Mesenchymal stem cell (in vitro differentiated cells and primary cell): ENCODE measurements at regions not wholly inside any gene's neighbourhood (a gene's known extent, or its start where the extent isn't known, plus 50 kb on each side); places are given as distances from the start of the nearest gene placed in this dataset.
"Not testable (repeated sequence)": the region's sequence is repeated elsewhere in the genome, so short reads cannot be mapped to it uniquely, and the experiment has no call there.

Source experiments
- DNase-seq: peaks from one replicate; pipeline ENCODE4 v3.0.0-alpha.2; 2013
- H2AFZ ChIP-seq: one replicate; pipeline ENCODE4 v1.6.1; 2013; ENCODE audit warnings: low read depth, mild to moderate bottlenecking, control low read depth, inconsistent platforms, low read length, moderate library complexity
- H2AK5ac ChIP-seq: 2 replicates; pipeline ENCODE4 v1.6.1; 2013; ENCODE audit warnings: low read length, moderate library complexity, mild to moderate bottlenecking, inconsistent platforms; ENCODE audit not compliant: severe bottlenecking
- H2BK120ac ChIP-seq: one replicate; pipeline ENCODE4 v1.6.1; 2013; ENCODE audit warnings: low read depth, mild to moderate bottlenecking, inconsistent platforms, low read length, moderate library complexity
- H2BK12ac ChIP-seq, 2 experiments: one replicate each; pipeline ENCODE4 v1.6.1; 2013; ENCODE audit warnings: inconsistent platforms in 2 of 2, low read length in 2 of 2, mild to moderate bottlenecking in 2 of 2, moderate library complexity in 2 of 2, control low read depth in 1 of 2
- H2BK15ac ChIP-seq: one replicate; pipeline ENCODE4 v1.6.1; 2013; ENCODE audit warnings: mild to moderate bottlenecking, low read depth, inconsistent platforms; ENCODE audit not compliant: poor library complexity, severe bottlenecking
- H2BK5ac ChIP-seq: 2 replicates; pipeline ENCODE4 v1.6.1; 2013; ENCODE audit warnings: low read depth, mild to moderate bottlenecking, low read length, control low read depth, inconsistent platforms; ENCODE audit not compliant: poor library complexity, severe bottlenecking
- H3K14ac ChIP-seq, 2 experiments: one replicate each; pipeline ENCODE4 v1.6.1; 2013; ENCODE audit warnings: inconsistent platforms in 2 of 2, low read length in 2 of 2, control low read depth in 1 of 2, mild to moderate bottlenecking in 1 of 2, moderate library complexity in 1 of 2
- H3K18ac ChIP-seq, 2 experiments: one replicate each; pipeline ENCODE4 v1.6.1; 2013; ENCODE audit warnings: inconsistent platforms in 2 of 2, low read length in 2 of 2, control low read depth in 1 of 2, low read depth in 1 of 2, mild to moderate bottlenecking in 1 of 2
- H3K23ac ChIP-seq, 2 experiments: one replicate each; pipeline ENCODE4 v1.6.1; 2013; ENCODE audit warnings: inconsistent platforms in 2 of 2, low read length in 2 of 2, mild to moderate bottlenecking in 2 of 2, moderate library complexity in 2 of 2, control low read depth in 1 of 2
- H3K27ac ChIP-seq: 2 replicates; pipeline ENCODE4 v1.5.1; 2013; ENCODE audit warnings: mild to moderate bottlenecking, moderate library complexity, low read length, control low read depth, inconsistent platforms; ENCODE audit not compliant: poor library complexity, severe bottlenecking
- H3K27me3 ChIP-seq, 2 experiments: 2 replicates each; pipeline versions ENCODE4 v1.6.1 to v1.7.0; 2013; ENCODE audit warnings: low read length in 2 of 2, mild to moderate bottlenecking in 2 of 2, moderate library complexity in 2 of 2, control low read depth in 1 of 2, inconsistent platforms in 1 of 2; ENCODE audit not compliant: control insufficient read depth in 1 of 2, insufficient read depth in 1 of 2
- H3K36me3 ChIP-seq, 2 experiments: 2 replicates each; pipeline versions ENCODE4 v1.6.1 to v1.7.0; 2013; ENCODE audit warnings: low read length in 2 of 2, control low read depth in 1 of 2, inconsistent platforms in 1 of 2, low read depth in 1 of 2, mild to moderate bottlenecking in 1 of 2; ENCODE audit not compliant: insufficient read depth in 2 of 2, control insufficient read depth in 1 of 2
- H3K4ac ChIP-seq, 2 experiments: one replicate each; pipeline ENCODE4 v1.6.1; 2013; ENCODE audit warnings: inconsistent platforms in 2 of 2, low read length in 2 of 2, mild to moderate bottlenecking in 2 of 2, moderate library complexity in 2 of 2, control low read depth in 1 of 2, low read depth in 1 of 2
- H3K4me1 ChIP-seq: 2 replicates; pipeline ENCODE4 v1.6.1; 2013; ENCODE audit warnings: low read depth, low read length, control low read depth; ENCODE audit not compliant: control insufficient read depth, insufficient read depth
- H3K4me2 ChIP-seq: 2 replicates; pipeline ENCODE4 v1.6.1; 2013; ENCODE audit warnings: low read length, mild to moderate bottlenecking, inconsistent platforms; ENCODE audit not compliant: poor library complexity, severe bottlenecking
- H3K4me3 ChIP-seq, 2 experiments: 2 replicates each; pipeline versions ENCODE4 v1.5.1 to v1.7.0; 2013; ENCODE audit warnings: low read length in 2 of 2, mild to moderate bottlenecking in 2 of 2, control low read depth in 1 of 2, low read depth in 1 of 2; ENCODE audit not compliant: insufficient read depth in 1 of 2
- H3K79me1 ChIP-seq: replicated peaks from 2 replicates; pipeline ENCODE4 v1.6.1; 2013; ENCODE audit warnings: mild to moderate bottlenecking, control low read depth, low read length, inconsistent platforms; ENCODE audit not compliant: poor library complexity, severe bottlenecking
- H3K9ac ChIP-seq: 2 replicates; pipeline ENCODE4 v1.7.0; 2013; ENCODE audit warnings: mild to moderate bottlenecking, low read length, moderate library complexity
- H3K9me3 ChIP-seq: 2 replicates; pipeline ENCODE4 v1.7.0; 2013; ENCODE audit warnings: mild to moderate bottlenecking, low read length; ENCODE audit not compliant: control insufficient read depth
- H4K8ac ChIP-seq: one replicate; pipeline ENCODE4 v1.6.1; 2013; ENCODE audit warnings: inconsistent platforms, mild to moderate bottlenecking, low read length, moderate library complexity
- H4K91ac ChIP-seq: one replicate; pipeline ENCODE4 v1.6.1; 2013; ENCODE audit warnings: mild to moderate bottlenecking, low read length, inconsistent platforms
- WGBS: methylation state at CpG from one replicate; pipeline ENCODE4 v1.1.7; 2013; ENCODE audit warnings: mixed read lengths; 5-methylcytosine and 5-hydroxymethylcytosine counted together

- H3K4ac ChIP-seq = no peak overlapping the region
- H3K18ac ChIP-seq = no peak overlapping the region
- H4K91ac ChIP-seq = no peak overlapping the region
- H2BK120ac ChIP-seq = no peak overlapping the region
- no peak overlapping the region for H2BK5ac ChIP-seq
- no peak overlapping the region for H3K4me2 ChIP-seq
- no peak overlapping the region for H2BK12ac ChIP-seq
- H2AFZ ChIP-seq = no peak overlapping the region
- no peaks in the 10 kb centered on the region for H3K9me3 ChIP-seq
- H3K36me3 ChIP-seq = no peaks in the 10 kb centered on the region
- no peak overlapping the region for H2AK5ac ChIP-seq
- H3K4me1 ChIP-seq = no peaks in the 10 kb centered on the region
- WGBS = 100% methylated on average over 1 of the region's 2 CpGs
- no peaks in the 10 kb centered on the region for H3K79me1 ChIP-seq
- no peak overlapping the region for H2BK15ac ChIP-seq
- no peaks in the 10 kb centered on the region for H3K27me3 ChIP-seq
- no peak overlapping the region for H3K27ac ChIP-seq
- H4K8ac ChIP-seq = no peak overlapping the region
- no peak overlapping the region for H3K23ac ChIP-seq
- H3K9ac ChIP-seq = no peak overlapping the region
- DNase-seq = no peak
- no peak overlapping the region for H3K4me3 ChIP-seq
- H3K14ac ChIP-seq = no peak overlapping the region
These were observed 63.2 kb upstream of the UGT2B7 start for GRCh38 chr4:69032847-69033638.

- not testable (repeated sequence) for H4K8ac ChIP-seq, H3K4ac ChIP-seq, H3K4me3 ChIP-seq, H3K27ac ChIP-seq, H2BK12ac ChIP-seq, H2BK120ac ChIP-seq, H2BK15ac ChIP-seq, H3K23ac ChIP-seq, H3K36me3 ChIP-seq, H3K9ac ChIP-seq, H3K27me3 ChIP-seq, H3K18ac ChIP-seq, H2AFZ ChIP-seq, H4K91ac ChIP-seq, H3K79me1 ChIP-seq, DNase-seq, H3K9me3 ChIP-seq, H2BK5ac ChIP-seq, H3K4me1 ChIP-seq, H3K4me2 ChIP-seq, H2AK5ac ChIP-seq, H3K14ac ChIP-seq
- WGBS = 51% methylated on average over 3 of the region's 3 CpGs
These were observed 61.9 kb upstream of the UGT2B7 start for GRCh38 chr4:69034315-69034740.

- H3K27me3 ChIP-seq = no peaks in the 10 kb centered on the region
- DNase-seq = no peak
- no peak overlapping the region for H2BK5ac ChIP-seq
- no peak overlapping the region for H3K4ac ChIP-seq
- H3K9ac ChIP-seq = no peak overlapping the region
- H2BK12ac ChIP-seq = no peak overlapping the region
- H3K18ac ChIP-seq = no peak overlapping the region
- 81% methylated on average over 4 of the region's 4 CpGs for WGBS
- no peak overlapping the region for H3K23ac ChIP-seq
- H3K9me3 ChIP-seq = no peaks in the 10 kb centered on the region
- no peak overlapping the region for H2AFZ ChIP-seq
- H3K27ac ChIP-seq = no peak overlapping the region
- no peak overlapping the region for H2AK5ac ChIP-seq
- no peak overlapping the region for H4K8ac ChIP-seq
- H3K4me3 ChIP-seq = no peak overlapping the region
- H4K91ac ChIP-seq = no peak overlapping the region
- H3K4me2 ChIP-seq = no peak overlapping the region
- H2BK120ac ChIP-seq = no peak overlapping the region
- no peaks in the 10 kb centered on the region for H3K4me1 ChIP-seq
- no peaks in the 10 kb centered on the region for H3K36me3 ChIP-seq
- H3K14ac ChIP-seq = no peak overlapping the region
- no peak overlapping the region for H2BK15ac ChIP-seq
- H3K79me1 ChIP-seq = peaks cover 2% of the 10 kb centered on the region
These were observed 57.7 kb upstream of the UGT2B7 start for GRCh38 chr4:69038582-69038981.

GRCh38 chr4:69039071-69039470 is 57.2 kb upstream of the UGT2B7 start:
- Histone ChIP-seq H2BK5ac (no peak overlapping the region), H3K4me1 (no peaks in the 10 kb centered on the region), H2BK12ac (no peak overlapping the region), H3K9ac (no peak overlapping the region), H3K4me2 (no peak overlapping the region), H2AFZ (no peak overlapping the region), H4K91ac (no peak overlapping the region), H3K4me3 (no peak overlapping the region), H3K79me1 (peaks cover 2% of the 10 kb centered on the region), H3K23ac (no peak overlapping the region), H2BK120ac (no peak overlapping the region), H2AK5ac (no peak overlapping the region), H3K14ac (no peak overlapping the region), H2BK15ac (no peak overlapping the region), H4K8ac (no peak overlapping the region), H3K18ac (no peak overlapping the region), H3K9me3 (no peaks in the 10 kb centered on the region), H3K27me3 (no peaks in the 10 kb centered on the region), H3K36me3 (no peaks in the 10 kb centered on the region), H3K27ac (no peak overlapping the region), H3K4ac (no peak overlapping the region)
- DNase-seq = no peak
- WGBS = 90% methylated on average over 1 of the region's 2 CpGs
